ENCODE measurements at regions not wholly inside any gene's neighbourhood (a gene's known extent, or its start where the extent isn't known, plus 50 kb on each side); places are given as distances from the start of the nearest gene placed in this dataset.

GRCh38 chr2:67232936-67233335 is 164.2 kb upstream of the ETAA1 start:
- TF ChIP-seq ZSCAN5A (tag by site-specific recombination; IDR thresholded peaks at IDR 0.05) (no peak), CTCF (tag by site-specific recombination; IDR thresholded peaks at IDR 0.05) (no peak), ZNF248 (tag by site-specific recombination; IDR thresholded peaks at IDR 0.05) (no peak), ZNF792 (tag by site-specific recombination; IDR thresholded peaks at IDR 0.05) (no peak), ZNF639 (tag by site-specific recombination; IDR thresholded peaks at IDR 0.05) (no peak), HOXC10 (CRISPR knock-in tag; IDR thresholded peaks at IDR 0.05) (no peak), TRIM28 (IDR thresholded peaks at IDR 0.05; ENCODE audit: borderline replicate concordance, low read length) (no peak), BCL6B (tag by site-specific recombination; IDR thresholded peaks at IDR 0.05) (no peak)
